ENCODE measurements at regions not wholly inside any gene's neighbourhood (a gene's known extent, or its start where the extent isn't known, plus 50 kb on each side); places are given as distances from the start of the nearest gene placed in this dataset.
"Not testable (repeated sequence)": the region's sequence is repeated elsewhere in the genome, so short reads cannot be mapped to it uniquely, and the experiment has no call there.

- no peak for DNase-seq
Measured at GRCh38 chr12:4822572-4822971, 87.1 kb upstream of the KCNA1 start.

- no peak for DNase-seq
Measured at GRCh38 chr12:4824380-4824779, 85.3 kb upstream of the KCNA1 start.

DNA sequence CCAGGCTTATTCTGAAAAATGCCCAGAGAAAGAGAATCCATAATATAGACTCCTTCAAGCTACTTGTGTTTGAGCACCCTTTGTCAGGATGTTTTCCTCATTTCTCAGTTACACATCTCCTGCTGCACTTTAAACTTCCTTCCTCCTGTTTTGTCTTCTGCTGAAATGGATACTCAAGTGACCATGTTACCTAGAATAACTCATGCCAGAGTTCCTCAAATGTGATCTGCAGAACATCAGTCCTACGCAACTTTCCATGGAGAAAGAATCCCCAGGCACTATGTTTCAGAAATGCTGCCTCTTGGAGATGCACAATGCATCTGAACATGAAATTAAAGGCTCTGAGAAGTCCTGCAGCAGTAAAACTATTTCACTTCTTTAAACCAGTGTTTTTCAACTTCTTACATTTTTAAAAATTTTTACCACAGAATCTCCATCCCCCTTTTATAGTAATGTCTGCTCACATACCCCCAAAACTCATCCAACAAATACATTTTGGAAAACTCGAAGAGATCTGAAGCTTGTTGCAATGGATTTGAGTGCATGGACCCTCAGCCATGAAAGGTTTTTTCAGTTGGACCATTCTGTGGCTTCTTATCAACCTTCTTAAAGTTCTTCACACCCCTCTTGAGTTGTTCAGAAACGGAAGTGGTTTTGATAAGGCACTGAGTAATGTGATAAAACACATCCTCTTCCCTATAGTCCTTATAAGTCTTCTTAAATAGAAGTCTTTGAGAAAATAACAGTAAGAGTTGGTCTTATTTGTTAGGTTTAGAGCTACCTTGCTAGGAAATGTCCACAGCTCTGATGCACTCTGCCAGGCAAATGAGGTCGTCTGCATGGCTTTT lies 84.5 kb upstream of the KCNA1 start:
- no peak for DNase-seq

GRCh38 chr12:4826909-4827308 lies 82.8 kb upstream of the KCNA1 start:
- DNase-seq: no peak

DNA sequence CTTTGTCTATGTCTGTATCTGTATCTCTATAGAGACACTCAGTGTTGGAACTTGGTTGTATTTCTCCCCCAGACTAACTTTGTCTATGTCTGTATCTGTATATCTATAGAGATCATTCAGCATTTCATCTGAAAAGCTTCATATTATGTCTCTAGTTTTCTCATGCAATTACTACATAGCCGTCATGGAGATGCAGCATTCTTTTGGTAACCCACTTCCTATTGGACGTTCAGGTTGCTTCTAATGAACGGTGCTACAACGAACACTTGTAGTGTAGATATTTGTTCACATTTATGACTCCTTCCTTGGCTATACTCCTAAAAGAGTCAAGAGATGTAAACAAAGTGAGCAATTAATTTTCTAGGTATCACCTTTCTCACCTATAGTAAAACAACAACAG lies 81.5 kb upstream of the KCNA1 start:
- DNase-seq: no peak

- DNase-seq: no peak
Measured at GRCh38 chr12:4829161-4829792, 80.4 kb upstream of the KCNA1 start.

- DNase-seq: no peak
Measured at GRCh38 chr12:4829793-4830162, 79.9 kb upstream of the KCNA1 start.

DNA sequence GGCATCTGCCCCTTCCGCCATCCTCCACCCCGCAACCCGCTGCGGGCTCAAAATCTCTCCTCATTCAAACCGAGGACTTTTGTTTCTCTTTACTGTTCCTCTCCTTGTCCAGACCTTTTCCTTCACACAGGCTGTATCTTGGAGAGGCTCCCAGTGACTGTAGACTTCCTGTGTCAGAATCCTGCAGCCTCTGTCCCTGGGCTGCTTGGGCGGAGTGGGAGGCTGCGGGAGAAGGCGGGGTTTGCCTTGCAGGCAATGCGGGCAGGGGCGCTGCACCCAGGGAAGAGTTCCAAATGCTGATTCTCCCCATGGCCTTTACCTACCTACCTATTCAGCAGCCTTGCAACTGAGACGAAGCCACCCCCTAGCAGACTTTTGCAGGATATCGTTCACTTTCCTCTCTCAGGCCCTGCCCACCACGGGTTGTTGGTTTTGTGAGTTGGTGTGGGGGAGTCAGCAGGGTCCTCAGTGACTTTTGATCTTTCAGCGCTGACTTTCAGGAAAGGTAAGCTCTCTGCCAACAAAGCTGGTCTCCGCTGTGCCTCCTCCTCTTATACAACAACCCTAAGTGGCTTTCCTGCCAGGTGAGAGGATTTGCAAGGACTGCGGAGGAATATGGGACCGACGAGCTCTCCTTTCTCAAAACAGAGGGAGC lies 79.0 kb upstream of the KCNA1 start:
- DNase-seq: no peak

DNA sequence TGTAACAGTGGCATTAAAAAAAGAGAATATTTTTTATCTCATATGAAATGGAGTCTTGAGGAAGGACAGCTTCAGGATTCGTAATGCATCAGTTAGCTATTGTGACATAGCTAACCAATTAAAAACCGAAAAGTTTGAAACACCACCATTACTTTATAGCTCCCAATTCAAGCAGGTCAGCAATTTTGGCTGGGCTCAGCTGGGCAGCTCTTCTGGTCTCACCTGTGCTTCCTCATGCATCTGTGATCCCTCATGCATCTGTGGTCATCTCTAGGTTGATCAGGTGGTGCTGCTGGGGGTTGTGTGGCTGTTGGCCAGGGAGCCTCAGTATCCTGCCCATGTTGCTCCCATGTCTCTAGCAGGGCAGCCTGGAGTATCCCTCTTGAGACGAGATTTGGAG lies 76.7 kb upstream of the KCNA1 start:
- no peak for DNase-seq

DNA sequence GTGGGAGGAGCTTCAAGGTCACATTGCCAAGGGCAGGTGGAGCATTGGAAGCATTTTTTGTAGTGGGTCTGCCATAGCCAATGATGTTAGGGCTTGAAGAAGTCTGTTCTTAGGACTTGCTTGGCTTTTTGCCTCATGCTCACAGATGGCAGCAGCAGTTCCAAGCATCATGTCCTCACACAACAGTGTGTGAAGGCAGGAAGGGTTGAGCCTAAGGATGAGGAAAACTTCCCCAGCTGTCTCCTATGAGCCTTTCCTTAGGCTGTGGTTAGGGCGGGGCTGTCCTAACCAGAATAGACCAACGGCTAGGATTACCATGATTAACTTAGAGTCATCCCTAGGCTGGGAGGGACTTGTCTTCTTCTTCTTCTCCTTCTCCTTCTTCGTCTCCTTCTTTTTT lies 76.2 kb upstream of the KCNA1 start:
- DNase-seq: no peak

- not testable (repeated sequence) for DNase-seq
Measured at GRCh38 chr12:4842401-4842800, 67.3 kb upstream of the KCNA1 start.

DNA sequence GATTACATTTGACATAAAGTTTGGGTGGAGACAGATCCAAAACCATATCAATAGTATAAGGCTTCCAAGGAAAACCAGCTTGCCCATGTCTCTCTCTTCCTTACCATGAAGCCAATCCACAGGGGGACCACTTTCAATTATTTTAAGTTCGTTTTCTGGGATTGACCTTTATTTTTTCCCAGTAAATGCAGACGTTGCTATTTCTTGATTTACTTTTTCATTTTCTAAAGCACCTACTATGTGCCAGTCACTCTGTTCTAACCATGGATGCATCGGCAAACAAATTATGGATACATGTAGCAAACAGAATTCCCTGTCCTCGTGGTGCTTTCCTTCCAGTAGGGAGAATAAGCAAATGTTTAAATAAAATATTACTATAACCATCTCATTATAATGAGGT lies 65.8 kb upstream of the KCNA1 start:
- DNase-seq: no peak

GRCh38 chr12:4847713-4848112 lies 62.0 kb upstream of the KCNA1 start:
- DNase-seq: no peak

- no peak for DNase-seq
Measured at GRCh38 chr12:4849115-4849541, 60.6 kb upstream of the KCNA1 start.

DNA sequence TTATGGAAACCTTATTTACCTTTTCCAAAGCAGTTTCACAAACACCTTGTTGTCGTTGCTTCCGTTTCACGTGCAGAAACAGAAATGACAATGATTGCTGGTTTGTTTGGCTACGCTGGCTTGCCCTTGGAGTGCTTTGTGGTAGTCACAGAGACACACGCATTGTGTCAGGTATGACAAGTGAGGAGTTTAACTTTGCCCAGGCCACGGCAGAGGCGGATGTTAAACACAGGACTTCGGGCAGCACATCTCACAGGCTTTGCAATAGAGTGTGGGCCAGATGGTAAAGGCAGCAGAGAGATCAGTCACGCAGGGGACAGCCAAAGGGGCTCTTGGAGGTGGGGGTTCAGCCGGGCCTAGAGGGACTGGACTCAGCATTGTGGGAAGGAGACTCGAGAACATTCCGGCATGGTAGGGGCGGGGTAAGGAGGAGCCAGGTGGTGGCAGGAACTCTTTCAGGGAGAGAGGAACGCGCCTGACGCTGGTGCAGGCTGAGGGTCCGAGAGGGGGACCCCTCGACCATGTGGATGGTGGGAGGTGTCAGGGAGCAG lies 59.8 kb upstream of the KCNA1 start:
- DNase-seq: no peak

GRCh38 chr12:4850857-4851380 lies 58.8 kb upstream of the KCNA1 start:
- DNase-seq: no peak

- DNase-seq: no peak
Measured at GRCh38 chr12:4852308-4852707, 57.4 kb upstream of the KCNA1 start.

- DNase-seq: no peak
Measured at GRCh38 chr12:4852911-4853310, 56.8 kb upstream of the KCNA1 start.

GRCh38 chr12:4855121-4855924 lies 54.4 kb upstream of the KCNA1 start:
- no peak for DNase-seq

DNA sequence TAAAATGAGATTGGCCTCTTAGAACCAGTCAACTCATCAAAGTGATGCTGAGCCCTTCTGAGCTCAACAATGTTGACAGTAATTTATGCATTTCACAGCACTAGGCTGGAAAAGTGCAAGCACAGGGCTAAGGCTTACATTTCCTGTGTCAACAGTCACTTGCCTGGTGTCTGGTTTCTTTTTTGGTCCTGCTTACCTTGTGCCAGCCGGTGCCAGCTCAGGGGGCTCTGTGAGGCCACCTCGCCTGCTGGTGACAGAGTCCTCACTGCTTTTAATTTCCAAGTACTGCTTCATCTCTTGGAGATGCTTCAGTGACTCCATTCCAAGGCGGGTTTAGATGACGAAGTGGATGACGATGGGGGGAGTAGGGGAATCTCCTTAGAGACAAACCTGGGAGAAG lies 53.1 kb upstream of the KCNA1 start:
- no peak for DNase-seq

- peak; percentile 51 for DNase-seq
Measured at GRCh38 chr12:4857472-4858291, 52.0 kb upstream of the KCNA1 start.

DNA sequence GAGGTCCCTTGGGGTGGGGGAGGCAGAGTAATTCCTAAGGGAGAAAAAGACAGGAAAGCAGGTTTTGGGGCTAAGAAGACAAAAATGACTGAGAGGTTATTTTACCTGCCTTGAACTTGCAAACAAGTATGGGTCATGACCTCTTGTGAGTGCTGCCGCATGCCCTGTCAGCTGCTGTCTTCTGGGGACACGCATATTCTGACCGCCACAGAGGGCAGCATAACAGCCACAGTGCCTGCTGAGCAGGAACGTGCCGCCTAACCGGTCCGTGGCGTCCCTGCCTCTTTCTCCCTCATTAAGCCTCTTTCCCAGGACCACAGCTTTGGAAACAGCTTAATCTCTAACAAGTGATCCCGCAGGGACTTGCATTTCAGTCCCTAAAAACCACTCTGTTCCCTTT lies 51.3 kb upstream of the KCNA1 start:
- no peak for DNase-seq

All from activated CD4-positive, alpha-beta T cell treated with anti-CD3 and anti-CD28 coated beads for 1 hour (primary cell).